Liver (tissue), 3 donors: ENCODE measurements at regions not wholly inside any gene's neighbourhood (a gene's known extent, or its start where the extent isn't known, plus 50 kb on each side); places are given as distances from the start of the nearest gene placed in this dataset.

ENCODE experiments used
- CTCF ChIP-seq: fragments of 150-350 bp; IDR thresholded peaks from 2 replicates; pipeline ENCODE4 v1.5.1; 2017; ENCODE audit warnings: improper control_type of control experiment, low read depth, low read length; ENCODE audit not compliant: missing input control
- TAF1 ChIP-seq: conservative IDR thresholded peaks from 2 replicates; pipeline ENCODE4 v1.6.1; 2016; ENCODE audit warnings: antibody characterized with exemption, mild to moderate bottlenecking
- YY1 ChIP-seq: IDR thresholded peaks from 2 replicates; pipeline ENCODE4 v1.6.1; 2016; ENCODE audit warnings: antibody characterized with exemption, mild to moderate bottlenecking
- TF ChIP-seq, protein P1 (sequence below): IDR thresholded peaks from 2 replicates; pipeline ENCODE4 v1.6.1; 2016; ENCODE audit warnings: antibody characterized with exemption
- donor health status: healthy.
- donor health status: healthy.

DNA sequence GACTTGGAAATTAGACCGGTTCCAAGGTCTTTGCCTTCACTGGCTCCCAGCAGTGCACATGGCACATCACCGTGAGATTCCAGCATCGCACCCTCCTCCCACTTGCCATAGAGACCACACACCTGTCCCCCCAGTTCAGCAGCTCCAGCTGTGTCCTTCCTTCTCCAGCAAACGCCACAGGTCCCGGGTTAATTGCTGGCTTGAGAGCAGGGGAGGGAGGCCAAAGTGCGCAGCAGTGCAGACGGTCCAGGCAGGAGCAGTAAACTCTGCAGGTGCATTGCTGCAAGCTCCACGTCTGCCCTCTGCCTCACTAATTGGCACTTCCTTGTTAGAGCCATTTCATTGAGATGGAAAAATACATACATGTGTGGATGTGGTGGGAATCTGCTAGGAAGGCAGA, 65.3 kb downstream of the KLHDC7A start:
- no peak for TF ChIP-seq CTCF
- TF ChIP-seq TAF1 = no peak
- no peak for TF ChIP-seq YY1
- TF ChIP-seq, protein P1, sequence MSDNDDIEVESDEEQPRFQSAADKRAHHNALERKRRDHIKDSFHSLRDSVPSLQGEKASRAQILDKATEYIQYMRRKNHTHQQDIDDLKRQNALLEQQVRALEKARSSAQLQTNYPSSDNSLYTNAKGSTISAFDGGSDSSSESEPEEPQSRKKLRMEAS = no peak
